CD1c-positive myeloid dendritic cell (primary cell): ENCODE measurements at regions not wholly inside any gene's neighbourhood (a gene's known extent, or its start where the extent isn't known, plus 50 kb on each side); places are given as distances from the start of the nearest gene placed in this dataset.

Source experiments
- DNase-seq: peaks from one replicate; pipeline ENCODE4 v3.0.0-alpha.2; 2016; ENCODE audit errors: extremely low spot score

DNA sequence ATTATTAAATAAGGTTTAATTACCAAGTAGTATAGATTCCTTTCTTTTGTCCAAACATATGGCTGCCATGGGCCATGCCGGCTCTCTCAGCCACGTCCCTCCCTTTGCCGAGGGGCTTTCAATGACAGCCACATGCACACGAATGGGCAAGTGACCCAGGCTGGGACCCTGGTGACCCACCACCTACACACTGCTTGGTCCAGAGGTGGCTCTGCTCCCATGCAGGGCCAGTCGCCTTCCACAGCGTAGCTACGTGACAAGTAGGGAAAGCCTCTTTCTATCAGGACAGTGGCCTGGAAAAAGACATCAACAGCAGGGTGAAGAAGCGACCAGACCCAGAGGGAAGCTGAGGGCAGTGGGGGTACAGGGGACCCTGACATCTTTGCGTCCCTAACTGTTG is 152.8 kb upstream of the CST7 start:
- no peak for DNase-seq

DNA sequence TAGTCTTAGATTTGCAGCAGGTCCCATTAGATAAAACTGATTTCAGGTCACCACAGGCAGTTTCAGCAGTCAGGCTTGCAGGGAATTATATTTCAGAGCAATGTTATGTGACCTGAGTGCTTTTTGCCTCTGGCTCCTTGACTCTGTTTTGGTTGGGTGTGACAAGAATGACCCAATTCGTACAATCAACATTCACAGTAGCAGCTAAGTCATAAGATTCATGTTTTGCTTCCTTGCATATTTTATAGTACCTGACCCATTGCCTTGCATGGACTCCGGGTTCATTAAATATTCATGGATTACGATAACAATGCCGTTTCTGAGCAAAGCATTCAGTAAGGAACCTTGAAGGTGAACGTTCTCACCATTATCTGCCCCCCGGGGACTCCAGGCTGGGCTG is 152.0 kb upstream of the CST7 start:
- no peak for DNase-seq

DNA sequence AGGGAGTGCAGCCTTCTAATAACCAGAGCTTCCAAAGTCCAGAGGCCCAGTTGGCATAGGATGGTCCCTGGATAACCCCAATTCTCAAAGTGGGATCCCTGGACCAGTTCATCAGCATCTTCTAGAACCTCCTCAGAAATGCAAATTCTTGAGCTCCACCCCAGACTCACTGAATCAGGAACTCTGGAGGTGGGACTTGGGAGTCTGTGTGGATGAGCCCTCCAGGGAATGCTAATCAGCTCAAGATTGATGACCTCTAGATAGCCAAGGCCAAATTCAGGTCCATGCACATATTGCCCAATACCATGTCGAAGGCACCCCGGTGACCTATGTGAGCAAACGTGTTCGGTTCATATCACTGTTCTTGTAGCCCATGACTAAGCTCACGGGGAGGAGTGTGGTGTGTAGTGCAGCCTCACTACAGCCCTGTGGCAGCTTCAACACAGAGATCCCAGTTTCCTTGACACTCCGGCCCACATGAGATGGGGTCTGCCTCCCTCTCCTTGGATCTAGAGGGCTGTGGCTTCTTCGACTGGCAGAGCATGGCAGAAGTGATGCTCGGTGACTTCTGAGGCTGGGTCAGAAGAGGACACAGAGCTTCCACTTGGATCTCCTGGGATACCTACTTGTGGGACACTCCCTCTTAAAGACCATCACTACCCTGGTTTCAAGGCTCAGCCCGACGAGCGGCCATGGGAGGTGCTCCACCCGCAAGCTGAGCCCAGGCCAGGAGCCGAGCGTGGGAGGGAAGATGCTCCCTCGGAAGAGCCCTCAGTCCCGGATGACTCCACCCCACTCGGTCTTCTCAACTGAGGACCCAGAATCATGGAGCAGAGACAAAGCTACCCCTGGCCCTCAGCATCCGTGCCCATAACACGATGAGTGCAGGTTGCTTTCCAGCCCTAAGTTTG is 151.1 kb upstream of the CST7 start:
- no peak for DNase-seq

DNA sequence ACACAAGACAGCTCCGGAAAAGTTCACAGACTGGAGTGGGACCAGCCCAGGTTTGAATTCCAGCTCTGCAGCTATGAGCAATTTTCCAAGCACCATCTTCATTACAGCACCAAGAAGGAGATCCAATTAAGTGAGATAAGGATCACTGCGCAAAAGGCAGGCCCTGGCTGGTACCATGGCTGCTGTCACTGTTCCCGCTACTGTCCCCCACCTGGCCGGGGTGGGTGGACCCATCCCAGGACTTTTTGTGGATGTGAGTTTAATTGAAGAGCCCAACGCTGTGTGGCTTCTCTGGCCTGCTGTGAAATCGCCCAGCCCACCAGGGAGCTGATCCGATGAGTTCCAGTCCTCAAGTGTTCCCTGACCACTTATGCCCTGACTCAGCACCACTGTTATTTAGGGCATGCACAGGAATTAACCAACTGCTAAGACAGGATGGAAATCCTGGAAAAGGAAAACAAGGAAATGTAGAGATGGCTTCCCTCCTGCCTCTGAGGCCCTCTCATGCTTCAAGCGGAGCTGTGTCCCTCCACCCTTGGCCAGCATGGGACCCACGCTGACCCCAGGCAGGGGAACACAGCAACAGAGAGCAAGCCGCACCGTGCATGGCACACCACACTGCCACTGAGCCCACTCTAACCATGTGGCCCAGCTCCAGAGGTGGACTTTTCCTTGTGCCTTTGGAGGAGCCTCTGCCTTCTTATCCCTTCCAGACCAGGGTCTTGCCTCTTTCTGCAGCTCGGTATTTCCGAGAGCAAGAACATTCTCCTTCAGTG is 150.0 kb upstream of the CST7 start:
- DNase-seq: no peak

DNA sequence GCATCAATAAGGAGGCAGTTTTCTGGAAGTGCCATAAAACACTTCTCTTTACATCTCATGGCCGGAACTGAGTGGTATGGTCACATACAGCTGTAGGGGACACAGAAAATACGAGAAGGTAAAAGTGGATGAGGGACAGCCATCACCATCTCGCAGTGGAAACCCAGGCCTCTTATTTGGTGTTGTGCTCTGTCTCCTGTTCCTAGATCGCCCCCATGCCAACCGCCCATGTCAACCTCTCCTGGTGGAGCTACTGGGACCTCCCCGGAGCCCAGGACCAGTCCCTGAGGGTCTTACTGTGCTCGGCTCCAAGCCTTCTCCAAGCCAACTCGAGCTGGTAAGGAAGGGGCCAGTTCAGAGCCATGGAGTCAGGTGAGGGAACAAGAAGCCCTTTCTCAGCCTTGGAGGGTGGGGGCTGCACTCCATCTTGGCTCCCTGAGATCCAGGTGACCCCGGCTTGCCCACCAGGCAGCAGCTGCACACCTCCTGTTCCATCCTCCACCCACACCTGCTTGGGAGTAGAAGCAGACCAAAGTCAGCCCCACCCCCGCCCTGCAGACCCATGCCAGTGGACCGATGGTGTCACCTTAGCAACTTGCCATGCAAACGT is 149.0 kb upstream of the CST7 start:
- DNase-seq: no peak

DNA sequence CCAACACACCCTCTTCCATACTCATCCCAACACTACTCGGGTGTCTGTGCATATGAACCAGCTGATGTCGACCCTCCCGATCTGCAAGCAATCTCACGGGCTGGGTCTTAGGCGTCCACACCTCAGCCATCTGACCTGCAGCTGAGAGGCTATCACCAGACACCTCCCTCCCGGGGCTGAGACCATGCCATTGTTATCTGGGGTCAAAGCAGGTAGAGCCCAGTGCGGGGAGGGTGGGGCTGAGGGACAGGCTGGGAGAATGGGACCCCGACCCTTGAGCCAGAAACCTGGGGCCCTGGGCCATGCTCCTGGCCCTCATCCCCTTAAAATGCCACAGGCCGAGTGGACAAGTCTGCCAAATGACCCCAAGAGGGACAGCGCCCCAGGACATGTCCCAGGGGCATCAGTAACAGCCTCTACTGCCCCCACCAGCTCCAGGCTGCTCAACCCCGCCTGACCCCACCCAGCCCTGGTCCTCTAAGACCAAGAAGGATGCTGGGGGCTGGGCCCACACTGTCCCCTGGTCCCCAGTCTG is 146.7 kb upstream of the CST7 start:
- DNase-seq: no peak

DNA sequence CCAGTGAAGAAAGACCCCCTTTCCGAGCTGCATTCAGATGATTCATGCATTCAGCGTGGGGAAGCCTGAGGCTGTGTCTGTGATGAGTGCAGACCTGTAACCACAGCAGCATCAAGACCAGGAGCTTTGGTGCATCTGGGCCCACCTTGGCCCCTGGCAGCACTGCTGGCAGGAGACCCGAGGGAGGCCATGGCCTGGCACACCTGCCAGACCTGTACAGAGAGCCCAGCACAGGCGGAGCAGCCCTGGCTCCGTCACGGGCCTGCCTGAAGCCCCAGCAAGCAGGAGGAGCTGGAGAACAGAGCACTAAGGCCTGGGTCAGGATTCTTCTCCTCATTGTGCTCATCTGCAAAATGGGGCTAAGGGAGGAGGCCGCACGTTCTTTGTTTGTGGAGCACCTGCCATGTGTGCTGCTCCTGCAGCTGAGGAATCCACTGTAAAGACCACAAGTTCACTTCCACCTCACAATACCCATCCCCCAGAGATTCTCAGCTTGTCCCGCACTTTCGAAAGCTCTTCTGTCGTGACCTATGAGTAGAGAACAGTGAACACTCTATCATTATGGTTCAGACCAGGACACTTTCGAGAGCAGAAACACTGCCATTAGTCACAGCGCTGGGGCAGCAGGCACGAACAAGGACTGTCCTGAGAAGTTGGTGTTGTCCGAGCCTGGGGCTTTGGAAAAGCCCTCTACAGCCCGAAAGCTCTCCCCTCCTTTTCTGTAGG is 144.4 kb upstream of the CST7 start:
- DNase-seq: no peak

DNA sequence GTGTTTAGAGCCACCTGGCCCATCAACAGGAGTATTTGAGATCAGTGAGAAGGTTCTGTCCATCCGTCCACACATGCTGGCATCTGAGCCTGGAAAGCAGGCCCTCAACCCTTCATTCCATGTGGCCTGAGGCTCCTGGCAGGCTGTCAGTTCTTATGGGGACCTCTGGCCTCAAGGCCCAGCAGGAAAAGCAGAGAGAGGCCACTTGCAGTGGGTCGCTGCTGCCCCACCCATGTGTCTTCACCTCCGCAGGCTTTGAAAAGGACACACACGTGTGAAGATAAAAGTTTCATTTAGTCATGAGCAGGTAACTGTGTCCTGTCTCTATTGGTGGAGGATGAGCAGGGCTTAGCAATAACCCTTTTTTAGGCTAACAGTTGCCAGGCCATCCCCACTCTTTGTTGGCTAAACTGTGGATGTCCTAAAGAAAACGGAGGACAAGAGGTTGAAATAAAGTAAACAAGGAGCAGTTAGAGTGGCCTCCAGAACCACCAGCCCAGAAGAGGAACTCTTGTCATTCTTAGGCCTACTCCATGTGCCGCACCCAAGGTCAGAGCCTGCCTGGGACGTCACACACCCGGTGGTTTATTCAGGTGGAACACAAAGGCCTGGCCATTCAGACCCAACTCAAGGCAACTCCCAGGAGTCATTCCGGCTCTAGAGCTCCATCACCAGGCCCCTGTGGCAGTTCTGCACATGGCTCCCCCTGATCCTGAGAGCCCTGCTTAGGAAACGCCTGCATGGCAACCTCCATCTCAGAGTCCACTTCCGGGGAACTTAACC is 143.4 kb upstream of the CST7 start:
- no peak for DNase-seq

DNA sequence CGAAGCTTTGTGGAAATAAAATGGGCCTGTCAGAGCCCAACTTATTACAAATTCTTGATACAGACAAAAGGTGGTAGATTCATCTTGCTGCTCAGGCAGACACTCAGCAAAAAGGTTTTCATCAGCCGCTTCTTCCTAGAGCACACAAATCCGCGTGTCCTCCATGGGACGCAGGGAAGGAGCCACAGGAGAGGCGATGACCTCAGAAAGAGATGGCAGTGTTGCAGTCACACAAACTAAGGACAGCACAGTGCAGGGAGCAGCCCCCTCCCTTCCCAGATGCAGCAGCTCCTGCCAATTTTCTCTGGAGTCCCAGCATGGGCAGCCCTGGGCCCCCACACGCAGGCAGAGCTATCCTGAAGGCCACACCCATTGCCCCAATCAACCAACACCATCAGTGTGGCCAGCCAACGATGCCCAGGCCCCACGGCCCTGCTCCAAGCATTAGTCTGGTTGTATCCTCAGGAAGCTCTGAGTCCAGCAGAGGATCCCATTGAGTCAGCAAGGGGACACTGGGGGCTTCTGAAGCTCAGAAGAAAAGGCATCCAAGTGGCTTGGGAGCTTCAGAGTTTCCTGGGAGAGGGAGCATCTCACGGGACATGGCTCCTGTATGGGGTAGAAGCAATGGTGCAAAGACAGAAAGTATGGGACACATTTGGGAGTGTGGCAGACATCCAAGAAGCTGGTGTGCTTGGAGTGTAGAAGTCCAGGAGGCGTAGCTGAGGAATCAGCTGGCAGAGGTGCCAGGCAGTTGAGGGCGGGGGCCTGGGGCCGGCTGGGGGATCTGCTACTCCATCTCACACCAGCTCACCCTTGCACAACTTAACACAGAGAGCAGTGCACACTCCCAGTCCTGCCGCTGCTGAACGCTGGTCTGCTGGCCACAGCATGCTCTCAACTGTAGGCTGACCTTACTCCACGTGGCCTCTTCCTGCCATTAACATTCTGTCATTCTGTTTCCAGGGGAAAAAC is 142.1 kb upstream of the CST7 start:
- DNase-seq: no peak

DNA sequence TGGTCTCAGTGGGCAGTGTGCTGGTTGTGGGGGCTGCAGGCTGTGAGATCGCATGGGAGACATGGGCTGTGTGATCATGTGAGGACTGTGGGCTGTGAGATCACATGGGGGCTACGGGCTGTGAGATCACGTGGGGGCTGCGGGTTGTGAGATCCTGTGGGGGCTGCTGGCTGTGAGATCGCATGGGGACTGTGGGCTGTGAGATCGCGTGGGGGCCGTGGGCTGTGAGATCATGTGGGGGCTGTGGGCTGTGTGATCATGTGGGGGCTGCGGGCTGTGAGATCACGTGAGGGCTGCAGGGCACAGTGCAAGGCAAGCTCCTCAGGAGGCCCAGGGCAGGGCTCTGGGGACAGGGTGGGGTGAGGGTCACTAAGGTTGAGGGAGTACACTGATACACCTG is 140.5 kb upstream of the CST7 start:
- DNase-seq: no peak

DNA sequence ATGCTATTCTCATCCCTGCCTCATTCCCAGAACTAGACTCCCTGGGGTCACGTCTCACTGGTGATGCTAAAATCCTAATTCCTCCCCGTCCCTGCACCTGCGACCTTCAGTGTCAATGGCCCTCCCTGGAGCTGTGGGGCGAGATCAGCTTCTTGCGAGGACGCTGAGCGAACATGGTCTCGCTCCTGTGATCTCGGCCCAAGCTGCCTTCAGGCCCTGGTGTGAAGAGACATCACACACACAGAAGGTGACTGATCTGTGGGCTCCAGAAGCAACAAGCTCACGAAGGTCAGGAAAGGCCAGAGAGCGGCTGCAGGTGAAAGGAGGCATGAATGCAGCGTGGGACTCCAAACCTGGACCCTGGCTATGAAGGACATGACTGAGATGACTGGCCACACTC is 139.5 kb upstream of the CST7 start:
- DNase-seq: no peak

DNA sequence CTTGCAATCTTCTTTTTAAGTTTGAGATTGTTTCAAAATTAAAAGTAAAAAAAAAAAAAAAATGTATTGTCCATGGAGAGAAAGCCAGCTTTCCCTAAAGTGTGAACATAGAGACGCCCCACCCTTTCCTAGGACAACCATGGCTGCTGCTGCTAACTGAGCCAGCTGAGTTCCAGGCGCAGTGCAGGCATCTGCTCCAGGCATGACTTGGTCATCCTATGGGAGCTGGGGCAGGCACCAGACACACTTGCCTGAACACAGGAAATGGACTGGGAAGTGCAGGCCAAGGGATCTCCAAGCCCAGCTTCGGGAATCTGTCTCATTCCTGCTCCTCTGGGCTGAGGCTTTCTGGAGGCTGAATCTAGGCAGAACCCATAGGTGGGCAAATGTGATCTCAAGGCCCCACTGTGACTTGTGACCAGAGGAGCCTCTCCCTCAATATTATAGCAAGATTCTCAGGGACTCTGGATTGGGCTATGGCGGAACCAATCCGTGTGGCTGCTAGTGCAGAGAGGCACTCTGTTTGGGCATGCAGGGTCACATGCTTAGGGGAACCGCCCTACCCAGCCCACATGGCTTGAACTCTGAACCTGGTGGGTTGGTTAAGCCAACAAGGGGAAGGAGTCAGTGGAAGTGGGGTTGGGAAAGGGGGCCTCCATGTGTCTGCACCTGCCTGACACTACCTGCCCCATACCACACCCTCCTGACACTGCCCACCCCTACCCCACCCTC is 138.2 kb upstream of the CST7 start:
- no peak for DNase-seq

DNA sequence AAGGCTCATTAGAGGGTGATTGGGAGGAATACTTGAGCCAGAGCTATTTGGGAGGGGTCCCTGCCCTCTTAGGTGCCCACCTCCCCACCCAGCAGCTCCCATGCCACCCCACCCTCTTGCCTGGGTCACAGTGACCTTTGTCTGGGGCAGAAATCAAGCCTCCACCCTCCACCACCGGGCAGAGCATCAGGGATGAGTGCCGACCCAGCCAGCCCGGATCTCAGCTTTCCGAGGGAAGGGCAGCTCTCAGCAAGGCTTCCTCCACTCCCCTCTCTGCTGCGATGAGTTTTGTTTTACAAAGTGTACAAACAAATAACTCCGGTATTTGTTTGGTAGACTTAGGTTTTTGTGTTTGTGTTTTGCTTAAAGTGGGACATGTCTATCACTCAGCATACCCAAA is 136.7 kb upstream of the CST7 start:
- DNase-seq: no peak

DNA sequence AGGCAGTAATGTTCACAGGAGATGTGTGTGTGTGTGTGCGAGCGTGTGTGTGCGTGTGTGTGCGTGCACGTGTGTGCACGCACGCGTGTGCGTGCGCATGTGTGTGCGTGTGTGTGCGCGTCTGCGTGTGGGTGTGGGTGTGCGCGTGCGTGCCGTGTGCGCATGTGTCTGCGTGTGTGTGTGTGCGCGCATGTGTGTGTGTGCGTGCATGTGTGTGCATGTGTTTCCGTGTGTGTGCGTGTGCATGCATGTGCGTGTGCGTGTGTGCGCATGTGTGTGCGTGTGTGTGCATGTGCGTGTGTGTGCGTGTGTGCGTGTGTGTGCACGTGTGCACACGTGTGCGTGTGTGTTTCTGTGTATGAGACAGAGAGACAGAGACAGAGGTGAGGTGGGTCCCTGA is 136.0 kb upstream of the CST7 start:
- DNase-seq: no peak

DNA sequence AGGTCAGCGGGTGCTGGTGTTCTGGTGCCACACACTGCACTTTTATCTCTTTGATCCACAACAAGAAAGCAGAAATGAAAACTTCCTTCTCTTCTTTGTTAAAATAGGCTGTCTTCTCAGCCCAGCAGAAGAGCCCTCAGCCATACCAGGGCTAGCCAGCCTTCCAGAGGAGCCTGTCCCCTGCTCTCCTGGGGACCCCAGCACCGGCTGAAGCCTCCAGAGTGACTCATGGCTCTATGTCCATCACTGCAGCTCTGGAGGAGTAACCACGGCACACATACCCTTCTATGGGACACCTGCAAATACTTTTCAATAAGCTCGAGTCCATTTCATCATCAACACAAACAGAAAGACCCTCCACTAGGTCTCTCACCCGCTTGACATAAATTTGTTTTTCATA is 135.6 kb upstream of the CST7 start:
- DNase-seq: no peak

DNA sequence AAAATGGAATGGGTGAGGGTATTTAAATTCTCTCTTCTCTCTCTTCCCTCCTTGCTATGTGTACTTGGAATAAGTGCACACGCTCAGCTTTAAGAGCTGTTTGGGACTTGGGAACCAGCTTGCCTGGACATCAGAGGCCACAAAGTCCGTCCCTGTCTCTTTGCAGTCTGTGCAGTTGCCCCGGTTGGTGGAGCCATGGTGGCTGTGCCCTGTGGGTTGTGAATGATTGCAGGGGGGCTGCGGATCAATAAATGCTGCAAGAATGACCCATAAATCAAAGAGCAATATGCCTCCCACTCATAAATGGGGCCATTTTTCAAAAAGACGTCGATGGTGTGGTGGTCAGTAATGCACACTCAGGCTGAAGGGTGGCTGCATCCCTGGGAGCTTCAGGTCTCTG is 135.1 kb upstream of the CST7 start:
- no peak for DNase-seq

DNA sequence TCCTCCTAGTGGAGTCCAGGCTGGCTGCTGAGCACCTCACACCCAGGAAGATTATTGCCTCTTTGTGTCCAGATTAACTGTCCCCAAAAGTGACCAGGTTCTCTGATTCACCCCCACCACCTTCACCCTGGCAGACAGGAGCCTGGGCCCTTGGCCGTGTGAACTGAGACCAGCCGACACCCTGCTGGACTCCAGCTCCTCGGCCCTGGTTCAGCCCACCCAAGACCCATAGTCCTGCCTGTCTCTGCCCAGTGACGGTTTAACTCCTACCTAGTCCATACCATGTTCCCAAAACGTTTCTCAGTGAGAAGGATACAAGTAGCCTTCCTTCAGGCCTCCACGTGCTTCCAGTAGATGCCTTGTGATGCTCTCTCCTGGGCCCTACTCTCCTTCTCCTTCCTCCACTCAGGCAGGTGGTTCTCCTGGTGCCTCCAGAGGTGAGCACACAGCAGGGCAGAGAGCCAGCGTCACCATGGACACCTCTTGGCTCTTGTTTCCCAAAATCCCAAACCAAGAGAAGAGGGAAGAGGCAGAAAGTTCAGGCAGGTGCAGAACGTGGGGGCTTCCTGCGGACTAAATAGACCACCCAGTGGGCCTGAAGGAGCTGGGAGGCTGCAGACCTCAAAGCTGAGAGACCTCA is 134.4 kb upstream of the CST7 start:
- no peak for DNase-seq

DNA sequence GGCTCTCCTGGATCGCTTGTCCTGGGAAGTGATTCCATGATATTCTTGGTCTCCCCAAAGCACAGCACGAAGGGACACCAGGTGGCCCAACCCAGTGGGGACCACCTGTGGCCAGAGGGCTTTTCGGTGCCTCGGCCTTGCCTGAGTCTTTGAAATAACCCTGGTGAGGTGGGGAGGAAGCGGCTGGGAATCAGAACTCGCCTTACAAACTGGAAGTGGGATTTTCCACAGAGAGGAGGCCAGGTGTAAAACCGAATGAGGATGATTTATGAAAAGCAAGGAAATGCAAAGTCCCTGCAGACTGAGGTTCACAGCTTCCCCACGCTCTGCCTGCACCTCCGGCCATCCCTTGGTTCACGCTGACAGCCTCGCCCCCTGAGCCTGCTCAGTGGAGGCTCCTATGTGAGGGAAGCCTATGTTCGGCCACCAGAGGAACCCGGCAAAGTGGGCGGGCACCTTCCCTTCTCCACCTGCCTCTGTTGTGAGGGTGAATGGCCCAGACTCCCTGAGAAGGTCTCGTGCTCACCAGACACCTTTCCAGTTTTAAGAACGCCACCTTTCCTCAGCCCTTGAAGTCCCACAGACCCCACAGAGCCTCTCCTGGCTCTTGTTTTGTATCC is 133.8 kb upstream of the CST7 start:
- DNase-seq: no peak
